ENCODE measurements at regions not wholly inside any gene's neighbourhood (a gene's known extent, or its start where the extent isn't known, plus 50 kb on each side); places are given as distances from the start of the nearest gene placed in this dataset.

GRCh38 chrX:15191830-15192229, 78.1 kb downstream of the ASB9 start:
- in situ Hi-C loops (cut with HindIII; ENCODE audit: low pct_ligation_motif_present, low pct_unique_long_range_greater_than_20kb, low sequenced_read_pairs), result no loop called here
- no peak for DNase-seq

- in situ Hi-C loops (cut with HindIII; ENCODE audit: low pct_ligation_motif_present, low pct_unique_long_range_greater_than_20kb, low sequenced_read_pairs), result no loop called here
- no peak for DNase-seq
Measured at GRCh38 chrX:15188039-15188438, 81.8 kb downstream of the ASB9 start.

GRCh38 chrX:15177316-15177715, 92.6 kb downstream of the ASB9 start:
- in situ Hi-C loops (cut with HindIII; ENCODE audit: low pct_ligation_motif_present, low pct_unique_long_range_greater_than_20kb, low sequenced_read_pairs), result no loop called here
- DNase-seq, result no peak

GRCh38 chrX:15173411-15173810, 96.5 kb downstream of the ASB9 start:
- in situ Hi-C loops (cut with HindIII; ENCODE audit: low pct_ligation_motif_present, low pct_unique_long_range_greater_than_20kb, low sequenced_read_pairs), result no loop called here
- DNase-seq, result no peak

- in situ Hi-C loops (cut with HindIII; ENCODE audit: low pct_ligation_motif_present, low pct_unique_long_range_greater_than_20kb, low sequenced_read_pairs), result no loop called here
- no peak for DNase-seq
Measured at GRCh38 chrX:15170927-15171326, 99.0 kb downstream of the ASB9 start.

- no peak for DNase-seq
- in situ Hi-C loops (cut with HindIII; ENCODE audit: low pct_ligation_motif_present, low pct_unique_long_range_greater_than_20kb, low sequenced_read_pairs), result no loop called here
Measured at GRCh38 chrX:15167826-15168225, 102.1 kb downstream of the ASB9 start.

- DNase-seq, result no peak
- in situ Hi-C loops (cut with HindIII; ENCODE audit: low pct_ligation_motif_present, low pct_unique_long_range_greater_than_20kb, low sequenced_read_pairs), result no loop called here
Measured at GRCh38 chrX:15165832-15166231, 104.1 kb downstream of the ASB9 start.

GRCh38 chrX:15163131-15163530, 106.8 kb downstream of the ASB9 start:
- in situ Hi-C loops (cut with HindIII; ENCODE audit: low pct_ligation_motif_present, low pct_unique_long_range_greater_than_20kb, low sequenced_read_pairs), result no loop called here
- DNase-seq, result no peak

- DNase-seq, result no peak
- in situ Hi-C loops (cut with HindIII; ENCODE audit: low pct_ligation_motif_present, low pct_unique_long_range_greater_than_20kb, low sequenced_read_pairs), result no loop called here
Measured at GRCh38 chrX:15160558-15161095, 109.3 kb downstream of the ASB9 start.

- DNase-seq, result no peak
- in situ Hi-C loops (cut with HindIII; ENCODE audit: low pct_ligation_motif_present, low pct_unique_long_range_greater_than_20kb, low sequenced_read_pairs), result no loop called here
Measured at GRCh38 chrX:15158736-15159406, 111.0 kb downstream of the ASB9 start.

GRCh38 chrX:15158350-15158735, 111.5 kb downstream of the ASB9 start:
- DNase-seq, result no peak
- in situ Hi-C loops (cut with HindIII; ENCODE audit: low pct_ligation_motif_present, low pct_unique_long_range_greater_than_20kb, low sequenced_read_pairs), result no loop called here

GRCh38 chrX:15157624-15158023, 112.3 kb downstream of the ASB9 start:
- in situ Hi-C loops (cut with HindIII; ENCODE audit: low pct_ligation_motif_present, low pct_unique_long_range_greater_than_20kb, low sequenced_read_pairs), result no loop called here
- DNase-seq, result no peak

- DNase-seq, result no peak
- in situ Hi-C loops (cut with HindIII; ENCODE audit: low pct_ligation_motif_present, low pct_unique_long_range_greater_than_20kb, low sequenced_read_pairs), result no loop called here
Measured at GRCh38 chrX:15151267-15152186, 118.4 kb downstream of the ASB9 start.

- DNase-seq, result no peak
- in situ Hi-C loops (cut with HindIII; ENCODE audit: low pct_ligation_motif_present, low pct_unique_long_range_greater_than_20kb, low sequenced_read_pairs), result no loop called here
Measured at GRCh38 chrX:15150586-15150985, 119.3 kb downstream of the ASB9 start.

- in situ Hi-C loops (cut with HindIII; ENCODE audit: low pct_ligation_motif_present, low pct_unique_long_range_greater_than_20kb, low sequenced_read_pairs), result no loop called here
- DNase-seq, result no peak
Measured at GRCh38 chrX:15146515-15146914, 123.4 kb downstream of the ASB9 start.

- in situ Hi-C loops (cut with HindIII; ENCODE audit: low pct_ligation_motif_present, low pct_unique_long_range_greater_than_20kb, low sequenced_read_pairs), result no loop called here
Measured at GRCh38 chrX:15143825-15144121, 126.1 kb downstream of the ASB9 start.

GRCh38 chrX:15143050-15143824, 126.6 kb downstream of the ASB9 start:
- in situ Hi-C loops (cut with HindIII; ENCODE audit: low pct_ligation_motif_present, low pct_unique_long_range_greater_than_20kb, low sequenced_read_pairs), result no loop called here
- peak; percentile 24 for DNase-seq

More at GRCh38 chrX:15143825-15144121, 126.1 kb downstream of the ASB9 start:
- DNase-seq, result no peak

GRCh38 chrX:15142084-15142715, 127.7 kb downstream of the ASB9 start:
- in situ Hi-C loops (cut with HindIII; ENCODE audit: low pct_ligation_motif_present, low pct_unique_long_range_greater_than_20kb, low sequenced_read_pairs), result no loop called here
- no peak for DNase-seq

GRCh38 chrX:15136795-15137194, 133.1 kb downstream of the ASB9 start:
- in situ Hi-C loops (cut with HindIII; ENCODE audit: low pct_ligation_motif_present, low pct_unique_long_range_greater_than_20kb, low sequenced_read_pairs), result no loop called here

More at GRCh38 chrX:15136795-15137194, 133.1 kb downstream of the ASB9 start:
- DNase-seq, result no peak
